ENCODE measurements at regions not wholly inside any gene's neighbourhood (a gene's known extent, or its start where the extent isn't known, plus 50 kb on each side); places are given as distances from the start of the nearest gene placed in this dataset.
A peak's percentile ranks its signal among the peaks of the same experiment; 100 is the strongest.

GRCh38 chr5:108636135-108636853, 111.4 kb upstream of the FER start:
- Mint-ChIP-seq H3K27ac (no peak overlapping the region), H3K4me1 (peaks cover 4 to 5% of the 10 kb centered on the region in 2 donors), H3K9me3 (no peaks in the 10 kb centered on the region), H3K36me3 (no peaks in the 10 kb centered on the region), H3K4me3 (no peak overlapping the region), H3K27me3 (peaks cover 3 to 6% of the 10 kb centered on the region in 2 donors)
- ATAC-seq (replicated peaks) (no peak), DNase-seq (no peak)

- Mint-ChIP-seq H3K4me3 (no peak overlapping the region), H3K27me3 (peaks cover 3 to 6% of the 10 kb centered on the region in 2 donors), H3K9me3 (no peaks in the 10 kb centered on the region), H3K27ac (peak overlapping the region; percentile 38), H3K36me3 (no peaks in the 10 kb centered on the region), H3K4me1 (peaks cover 4 to 5% of the 10 kb centered on the region in 2 donors)
- DNase-seq (no peak), ATAC-seq (replicated peaks) (peak; percentile 79 to 83)
These were observed 112.9 kb upstream of the FER start for GRCh38 chr5:108634617-108635288.

GRCh38 chr5:108634010-108634616, 113.6 kb upstream of the FER start:
- H3K9me3 Mint-ChIP-seq = no peaks in the 10 kb centered on the region
- H3K27me3 Mint-ChIP-seq = peaks cover 3 to 6% of the 10 kb centered on the region in 2 donors
- DNase-seq (no peak), ATAC-seq (replicated peaks) (no peak)
- H3K4me3 Mint-ChIP-seq = no peak overlapping the region
- no peaks in the 10 kb centered on the region for H3K36me3 Mint-ChIP-seq
- peaks cover 4 to 5% of the 10 kb centered on the region in 2 donors for H3K4me1 Mint-ChIP-seq
- no peak overlapping the region for H3K27ac Mint-ChIP-seq

GRCh38 chr5:108629779-108630528, 117.7 kb upstream of the FER start:
- no peak overlapping the region for H3K4me3 Mint-ChIP-seq
- H3K4me1 Mint-ChIP-seq = peaks cover 2 to 3% of the 10 kb centered on the region in 2 donors
- H3K9me3 Mint-ChIP-seq = no peaks in the 10 kb centered on the region
- H3K36me3 Mint-ChIP-seq = no peaks in the 10 kb centered on the region
- DNase-seq = no peak
- no peak for ATAC-seq (replicated peaks)
- H3K27ac Mint-ChIP-seq = no peak overlapping the region
- H3K27me3 Mint-ChIP-seq = peaks cover 0 to 6% of the 10 kb centered on the region in 2 donors

- Mint-ChIP-seq H3K9me3 (no peaks in the 10 kb centered on the region), H3K4me1 (no peaks in the 10 kb centered on the region), H3K27ac (no peak overlapping the region), H3K4me3 (no peak overlapping the region), H3K36me3 (no peaks in the 10 kb centered on the region), H3K27me3 (peaks cover 0 to 3% of the 10 kb centered on the region in 2 donors)
- DNase-seq (no peak), ATAC-seq (replicated peaks) (no peak)
These were observed 122.0 kb upstream of the FER start for GRCh38 chr5:108625654-108626053.

- no peaks in the 10 kb centered on the region for H3K4me1 Mint-ChIP-seq
- DNase-seq (no peak), ATAC-seq (replicated peaks) (no peak)
- no peak overlapping the region for H3K4me3 Mint-ChIP-seq
- no peak overlapping the region for H3K27ac Mint-ChIP-seq
- peaks cover 0 to 6% of the 10 kb centered on the region in 2 donors for H3K27me3 Mint-ChIP-seq
- H3K36me3 Mint-ChIP-seq = no peaks in the 10 kb centered on the region
- no peaks in the 10 kb centered on the region for H3K9me3 Mint-ChIP-seq
These were observed 123.9 kb upstream of the FER start for GRCh38 chr5:108623826-108624225.

- no peak overlapping the region for H3K27ac Mint-ChIP-seq
- H3K9me3 Mint-ChIP-seq = no peaks in the 10 kb centered on the region
- peaks cover 4 to 14% of the 10 kb centered on the region in 2 donors for H3K27me3 Mint-ChIP-seq
- no peak overlapping the region for H3K4me3 Mint-ChIP-seq
- no peak for DNase-seq
- H3K4me1 Mint-ChIP-seq = no peaks in the 10 kb centered on the region
- ATAC-seq (replicated peaks) = no peak
- H3K36me3 Mint-ChIP-seq = no peaks in the 10 kb centered on the region
These were observed 127.2 kb upstream of the FER start for GRCh38 chr5:108620516-108620915.

- DNase-seq (no peak), ATAC-seq (replicated peaks) (no peak)
- Mint-ChIP-seq H3K27me3 (peaks cover 6 to 15% of the 10 kb centered on the region in 2 donors), H3K4me1 (no peaks in the 10 kb centered on the region), H3K4me3 (no peak overlapping the region), H3K36me3 (no peaks in the 10 kb centered on the region), H3K27ac (no peak overlapping the region), H3K9me3 (no peaks in the 10 kb centered on the region)
These were observed 127.9 kb upstream of the FER start for GRCh38 chr5:108619815-108620214.

- H3K9me3 Mint-ChIP-seq = peaks cover 0 to 5% of the 10 kb centered on the region in 2 donors
- H3K4me1 Mint-ChIP-seq = no peaks in the 10 kb centered on the region
- peaks cover 6 to 12% of the 10 kb centered on the region in 2 donors for H3K27me3 Mint-ChIP-seq
- no peak overlapping the region for H3K27ac Mint-ChIP-seq
- no peak for ATAC-seq (replicated peaks)
- no peak overlapping the region for H3K4me3 Mint-ChIP-seq
- no peak for DNase-seq
- H3K36me3 Mint-ChIP-seq = no peaks in the 10 kb centered on the region
These were observed 129.9 kb upstream of the FER start for GRCh38 chr5:108617467-108618435.

- ATAC-seq (replicated peaks) (no peak), DNase-seq (no peak)
- H3K4me1 Mint-ChIP-seq = no peaks in the 10 kb centered on the region
- peaks cover 6 to 14% of the 10 kb centered on the region in 2 donors for H3K9me3 Mint-ChIP-seq
- H3K27me3 Mint-ChIP-seq = peaks cover 8 to 12% of the 10 kb centered on the region in 2 donors
- no peak overlapping the region for H3K4me3 Mint-ChIP-seq
- no peak overlapping the region for H3K27ac Mint-ChIP-seq
- no peaks in the 10 kb centered on the region for H3K36me3 Mint-ChIP-seq
These were observed 132.5 kb upstream of the FER start for GRCh38 chr5:108615216-108615615.

- H3K27me3 Mint-ChIP-seq = peaks cover 0 to 5% of the 10 kb centered on the region in 2 donors
- no peak overlapping the region for H3K27ac Mint-ChIP-seq
- no peaks in the 10 kb centered on the region for H3K4me1 Mint-ChIP-seq
- ATAC-seq (replicated peaks) (no peak), DNase-seq (no peak)
- H3K4me3 Mint-ChIP-seq = no peak overlapping the region
- H3K9me3 Mint-ChIP-seq = peaks cover 9 to 10% of the 10 kb centered on the region in 2 donors
- H3K36me3 Mint-ChIP-seq = no peaks in the 10 kb centered on the region
These were observed 140.3 kb upstream of the FER start for GRCh38 chr5:108607421-108607820.

- Mint-ChIP-seq H3K9me3 (peaks cover 4 to 5% of the 10 kb centered on the region in 2 donors), H3K4me1 (no peaks in the 10 kb centered on the region), H3K4me3 (no peak overlapping the region), H3K27me3 (peaks cover 0 to 5% of the 10 kb centered on the region in 2 donors), H3K36me3 (no peaks in the 10 kb centered on the region), H3K27ac (no peak overlapping the region)
- ATAC-seq (replicated peaks) (no peak), DNase-seq (no peak)
These were observed 141.5 kb upstream of the FER start for GRCh38 chr5:108606185-108606584.

- ATAC-seq (replicated peaks) (no peak), DNase-seq (no peak)
- Mint-ChIP-seq H3K9me3 (no peaks in the 10 kb centered on the region), H3K27ac (no peak overlapping the region), H3K36me3 (no peaks in the 10 kb centered on the region), H3K27me3 (peaks cover 0 to 8% of the 10 kb centered on the region in 2 donors), H3K4me1 (no peaks in the 10 kb centered on the region), H3K4me3 (no peak overlapping the region)
These were observed 144.9 kb upstream of the FER start for GRCh38 chr5:108602830-108603229.

Measured in stimulated activated naive B cell treated with anti-CD40 and anti-IgM and Interleukin-4, amounts not matched to agents 10 μg/mL and 1 μg/mL and 100 μg/mL, for 72 hours (primary cell).